B cell (primary cell): ENCODE measurements at regions not wholly inside any gene's neighbourhood (a gene's known extent, or its start where the extent isn't known, plus 50 kb on each side); places are given as distances from the start of the nearest gene placed in this dataset.

ENCODE experiments used
- ATAC-seq: fragments of 200-7000 bp; cut with Tn5 transposase; one replicate; pipeline ENCODE4 v1.10.0; 2021; ENCODE audit warnings: low read depth, mild to moderate bottlenecking, moderate number of reproducible peaks, moderate library complexity
- CTCF ChIA-PET: fragments of 350-600 bp; sonication (Branson Sonifier 250); formaldehyde crosslinking; loops from one replicate; lab custom pipeline; 2021; ENCODE audit warnings: antibody characterized with exemption, inconsistent platforms; lab: Charles Lee
- POLR2A ChIA-PET: fragments of 350-600 bp; sonication (Branson Sonifier 250); formaldehyde crosslinking; loops from one replicate; lab custom pipeline; 2021; ENCODE audit warnings: antibody characterized with exemption; lab: Charles Lee
- DNase-seq: peaks from one replicate; pipeline ENCODE4 v3.0.0; 2013
- H2AFZ ChIP-seq: 2 replicates; pipeline ENCODE4 v1.6.1; 2012; ENCODE audit warnings: mild to moderate bottlenecking, low read depth, low read length; ENCODE audit not compliant: insufficient read depth, poor library complexity, severe bottlenecking
- H3K27ac ChIP-seq, 2 donors: 1 replicate in 1 of 2; 2 replicates in 1 of 2; pipeline ENCODE4 v1.5.1; 2012 to 2013; ENCODE audit warnings: low read length in 2 of 2, mild to moderate bottlenecking in 2 of 2, moderate library complexity in 1 of 2
- H3K27me3 ChIP-seq, 4 experiments: fragments of 200-600 bp in 1 of 4; sonication (generic) in 1 of 4; replicated peaks in 1 of 4; 1 replicate in 2 of 4; 2 replicates in 2 of 4; pipeline versions ENCODE4 v1.6.1 to v1.7.0; 2013 to 2016; ENCODE audit warnings: low read length in 3 of 4, mild to moderate bottlenecking in 2 of 4, mixed read lengths in 1 of 4, moderate library complexity in 1 of 4; ENCODE audit not compliant: insufficient read depth in 4 of 4, control insufficient read depth in 3 of 4; ENCODE audit errors: control extremely low read depth in 1 of 4
- H3K36me3 ChIP-seq, 2 experiments: replicated peaks in 1 of 2; 1 replicate in 1 of 2; 2 replicates in 1 of 2; pipeline versions ENCODE4 v1.6.1 to v1.7.1; 2013; ENCODE audit warnings: low read length in 1 of 2; ENCODE audit not compliant: insufficient read depth in 2 of 2, control insufficient read depth in 1 of 2; ENCODE audit errors: control extremely low read depth in 1 of 2, extremely low read depth in 1 of 2
- H3K4me1 ChIP-seq, 2 donors: fragments of 200-600 bp in 1 of 2; sonication (generic) in 1 of 2; 1 replicate in 1 of 2; 2 replicates in 1 of 2; pipeline versions ENCODE4 v1.5.1 to v1.6.1; 2013 to 2017; ENCODE audit warnings: low read length in 2 of 2; ENCODE audit not compliant: control insufficient read depth in 2 of 2, insufficient read depth in 2 of 2
- H3K4me2 ChIP-seq: replicated peaks from 2 replicates; pipeline ENCODE3; 2012; ENCODE audit warnings: mild to moderate bottlenecking, low read depth, low read length; ENCODE audit not compliant: poor library complexity, severe bottlenecking
- H3K4me3 ChIP-seq, 5 experiments: fragments of 200-600 bp in 1 of 5; sonication (generic) in 1 of 5; 1 replicate in 3 of 5; 2 replicates in 2 of 5; pipeline versions ENCODE4 v1.5.1 to v1.7.0; 2011 to 2016; ENCODE audit warnings: low read length in 4 of 5, mild to moderate bottlenecking in 4 of 5, low read depth in 2 of 5, control low read depth in 1 of 5, moderate library complexity in 1 of 5; ENCODE audit not compliant: insufficient read depth in 1 of 5; ENCODE audit errors: control extremely low read depth in 1 of 5, extremely low read depth in 1 of 5
- H3K79me2 ChIP-seq: fragments of 200-600 bp; sonication (generic); one replicate; pipeline ENCODE4 v1.6.0; 2016; ENCODE audit warnings: low read length; ENCODE audit not compliant: control insufficient read depth, insufficient read depth
- H3K9ac ChIP-seq: fragments of 200-600 bp; sonication (generic); 2 replicates; pipeline ENCODE4 v1.6.1; 2017; ENCODE audit warnings: mild to moderate bottlenecking, low read length, moderate library complexity
- H3K9me3 ChIP-seq, 3 donors: one replicate each; pipeline versions ENCODE4 v1.6.1 to v1.7.1; 2013; ENCODE audit warnings: low read length in 2 of 3; ENCODE audit not compliant: control insufficient read depth in 2 of 3, insufficient read depth in 1 of 3; ENCODE audit errors: control extremely low read depth in 1 of 3
- H4K20me1 ChIP-seq: 2 replicates; pipeline ENCODE4 v1.6.0; 2012; ENCODE audit warnings: mild to moderate bottlenecking, low read length; ENCODE audit not compliant: insufficient read depth, control insufficient read depth, poor library complexity, severe bottlenecking
- H3K27ac Mint-ChIP-seq: one replicate; pipeline ENCODE4 v1.8.0; 2021; ENCODE audit warnings: mixed read lengths
- H3K27me3 Mint-ChIP-seq: one replicate; pipeline ENCODE4 v1.8.0; 2021; ENCODE audit warnings: mixed read lengths
- H3K4me1 Mint-ChIP-seq: one replicate; pipeline ENCODE4 v1.8.0; 2021; ENCODE audit warnings: mixed read lengths
- H3K4me3 Mint-ChIP-seq: one replicate; pipeline ENCODE4 v1.8.0; 2021; ENCODE audit warnings: mixed read lengths
- H3K9me3 Mint-ChIP-seq: one replicate; pipeline ENCODE4 v1.8.0; 2022; ENCODE audit warnings: mixed read lengths; ENCODE audit not compliant: insufficient read depth
- EZH2 ChIP-seq: IDR thresholded peaks from 2 replicates; pipeline ENCODE4 v1.6.1; 2012; ENCODE audit warnings: borderline replicate concordance, low read depth, mild to moderate bottlenecking, moderate library complexity, low read length; ENCODE audit not compliant: insufficient read depth, poor library complexity, severe bottlenecking
- WGBS: methylation state at CpG from one replicate; pipeline ENCODE4 v1.1.5; 2013; ENCODE audit warnings: missing lambda C conversion rate; ENCODE audit not compliant: insufficient coverage; 5-methylcytosine and 5-hydroxymethylcytosine counted together
- intact Hi-C: fragments of 100-400 bp; cut with micrococcal nuclease; formaldehyde crosslinking; loops from one replicate; pipeline ENCODE4 v1.10.0; 2022
- TF ChIP-seq, protein P1 (sequence below): fragments of 200-600 bp; IDR thresholded peaks from one replicate; pipeline ENCODE4 v1.8.0; 2022; ENCODE audit warnings: antibody characterized with exemption, mild to moderate bottlenecking

GRCh38 chr2:187640926-187641510 is 86.8 kb upstream of the TFPI start:
- 50% methylated on average over 1 of the region's 6 CpGs for WGBS
- POLR2A ChIA-PET: no interaction called here
- no peak for TF ChIP-seq EZH2
- TF ChIP-seq, protein P1, sequence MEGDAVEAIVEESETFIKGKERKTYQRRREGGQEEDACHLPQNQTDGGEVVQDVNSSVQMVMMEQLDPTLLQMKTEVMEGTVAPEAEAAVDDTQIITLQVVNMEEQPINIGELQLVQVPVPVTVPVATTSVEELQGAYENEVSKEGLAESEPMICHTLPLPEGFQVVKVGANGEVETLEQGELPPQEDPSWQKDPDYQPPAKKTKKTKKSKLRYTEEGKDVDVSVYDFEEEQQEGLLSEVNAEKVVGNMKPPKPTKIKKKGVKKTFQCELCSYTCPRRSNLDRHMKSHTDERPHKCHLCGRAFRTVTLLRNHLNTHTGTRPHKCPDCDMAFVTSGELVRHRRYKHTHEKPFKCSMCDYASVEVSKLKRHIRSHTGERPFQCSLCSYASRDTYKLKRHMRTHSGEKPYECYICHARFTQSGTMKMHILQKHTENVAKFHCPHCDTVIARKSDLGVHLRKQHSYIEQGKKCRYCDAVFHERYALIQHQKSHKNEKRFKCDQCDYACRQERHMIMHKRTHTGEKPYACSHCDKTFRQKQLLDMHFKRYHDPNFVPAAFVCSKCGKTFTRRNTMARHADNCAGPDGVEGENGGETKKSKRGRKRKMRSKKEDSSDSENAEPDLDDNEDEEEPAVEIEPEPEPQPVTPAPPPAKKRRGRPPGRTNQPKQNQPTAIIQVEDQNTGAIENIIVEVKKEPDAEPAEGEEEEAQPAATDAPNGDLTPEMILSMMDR: no peak

DNA sequence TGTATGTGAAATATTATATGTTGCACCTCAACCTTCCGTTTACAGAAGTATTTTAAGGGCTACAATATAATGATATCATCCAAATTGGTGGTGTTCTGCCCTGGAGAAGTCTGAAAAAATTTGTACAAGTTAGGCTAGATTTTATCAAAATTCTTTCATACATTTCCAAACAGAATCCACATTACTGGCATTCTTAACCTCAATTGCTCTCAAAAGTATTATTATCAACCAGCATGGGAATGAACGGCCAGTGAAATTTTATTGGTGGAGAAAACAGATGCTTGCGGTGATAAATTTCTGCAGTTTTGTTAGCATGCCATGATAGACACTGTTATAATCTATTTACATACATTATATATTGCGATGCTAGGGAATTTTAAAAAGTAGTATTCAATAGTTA is 88.3 kb upstream of the TFPI start:
- Histone ChIP-seq H4K20me1 (no peaks in the 10 kb centered on the region), H3K9ac (no peak overlapping the region), H3K27me3 (no peaks in the 10 kb centered on the region), H2AFZ (no peak overlapping the region), H3K9me3 (peaks cover 0 to 2% (median 0%) of the 10 kb centered on the region in 3 donors), H3K4me1 (no peaks in the 10 kb centered on the region), H3K4me3 (no peak overlapping the region), H3K27ac (no peak overlapping the region), H3K36me3 (no peaks in the 10 kb centered on the region), H3K4me2 (no peak overlapping the region), H3K79me2 (no peaks in the 10 kb centered on the region)
- Mint-ChIP-seq H3K4me3 (no peak overlapping the region), H3K27ac (no peak overlapping the region), H3K27me3 (no peaks in the 10 kb centered on the region), H3K4me1 (no peaks in the 10 kb centered on the region), H3K9me3 (no peaks in the 10 kb centered on the region)
- TF ChIP-seq, protein P1: no peak
- TF ChIP-seq EZH2: no peak
- CTCF ChIA-PET: no interaction called here
- ATAC-seq: no peak
- POLR2A ChIA-PET: no interaction called here
- intact Hi-C loops: no loop called here
- no CpG with 5 or more reads among the region's 4 CpGs for WGBS
- DNase-seq: no peak

More at GRCh38 chr2:187640926-187641510, 86.8 kb upstream of the TFPI start:
- no peak overlapping the region for H3K9ac ChIP-seq
- Mint-ChIP-seq H3K4me1 (no peaks in the 10 kb centered on the region), H3K9me3 (no peaks in the 10 kb centered on the region), H3K27me3 (no peaks in the 10 kb centered on the region), H3K27ac (no peak overlapping the region), H3K4me3 (no peak overlapping the region)
- no peaks in the 10 kb centered on the region for H3K4me1 ChIP-seq
- H3K27ac ChIP-seq: no peak overlapping the region
- no peaks in the 10 kb centered on the region for H3K36me3 ChIP-seq
- DNase-seq: no peak
- peaks cover 0 to 4% (median 0%) of the 10 kb centered on the region in 3 donors for H3K9me3 ChIP-seq
- no peaks in the 10 kb centered on the region for H4K20me1 ChIP-seq
- CTCF ChIA-PET: no interaction called here
- H2AFZ ChIP-seq: no peak overlapping the region
- no peak for ATAC-seq
- no peaks in the 10 kb centered on the region for H3K79me2 ChIP-seq
- H3K4me2 ChIP-seq: no peak overlapping the region
- H3K4me3 ChIP-seq: no peak overlapping the region
- intact Hi-C loops: no loop called here
- no peaks in the 10 kb centered on the region for H3K27me3 ChIP-seq
